HFFc6 (cell line): ENCODE measurements at regions not wholly inside any gene's neighbourhood (a gene's known extent, or its start where the extent isn't known, plus 50 kb on each side); places are given as distances from the start of the nearest gene placed in this dataset.
A peak's percentile ranks its signal among the peaks of the same experiment; 100 is the strongest.
"Not testable (repeated sequence)": the region's sequence is repeated elsewhere in the genome, so short reads cannot be mapped to it uniquely, and the experiment has no call there.

Source experiments
- DNase-seq: peaks from one replicate; pipeline ENCODE4 v3.0.0-alpha.2; 2018
- H3K27ac Mint-ChIP-seq: 2 replicates; pipeline ENCODE4 v1.8.0; 2020; ENCODE audit warnings: mild to moderate bottlenecking, mixed read lengths
- H3K27me3 Mint-ChIP-seq: 2 replicates; pipeline ENCODE4 v1.8.0; 2021; ENCODE audit warnings: mild to moderate bottlenecking, moderate library complexity, mixed read lengths; ENCODE audit not compliant: insufficient read depth
- H3K36me3 Mint-ChIP-seq: 2 replicates; pipeline ENCODE4 v1.8.0; 2021; ENCODE audit warnings: low read depth, mixed read lengths
- H3K4me1 Mint-ChIP-seq: 2 replicates; pipeline ENCODE4 v1.8.0; 2020; ENCODE audit warnings: low read depth, mixed read lengths
- H3K4me3 Mint-ChIP-seq: 2 replicates; pipeline ENCODE4 v1.8.0; 2020; ENCODE audit warnings: mild to moderate bottlenecking, moderate library complexity, mixed read lengths
- H3K9me3 Mint-ChIP-seq: 2 replicates; pipeline ENCODE4 v1.8.0; 2020; ENCODE audit warnings: mild to moderate bottlenecking, mixed read lengths
- TF ChIP-seq, protein P1 (sequence below): fragments of 200-600 bp; sonication (generic); IDR thresholded peaks from 2 replicates; pipeline ENCODE4 v1.5.0; 2021; ENCODE audit warnings: antibody characterized with exemption, mild to moderate bottlenecking

GRCh38 chr4:9691238-9692065 is 90.0 kb upstream of the DRD5 start:
- no peaks in the 10 kb centered on the region for H3K36me3 Mint-ChIP-seq
- TF ChIP-seq, protein P1, sequence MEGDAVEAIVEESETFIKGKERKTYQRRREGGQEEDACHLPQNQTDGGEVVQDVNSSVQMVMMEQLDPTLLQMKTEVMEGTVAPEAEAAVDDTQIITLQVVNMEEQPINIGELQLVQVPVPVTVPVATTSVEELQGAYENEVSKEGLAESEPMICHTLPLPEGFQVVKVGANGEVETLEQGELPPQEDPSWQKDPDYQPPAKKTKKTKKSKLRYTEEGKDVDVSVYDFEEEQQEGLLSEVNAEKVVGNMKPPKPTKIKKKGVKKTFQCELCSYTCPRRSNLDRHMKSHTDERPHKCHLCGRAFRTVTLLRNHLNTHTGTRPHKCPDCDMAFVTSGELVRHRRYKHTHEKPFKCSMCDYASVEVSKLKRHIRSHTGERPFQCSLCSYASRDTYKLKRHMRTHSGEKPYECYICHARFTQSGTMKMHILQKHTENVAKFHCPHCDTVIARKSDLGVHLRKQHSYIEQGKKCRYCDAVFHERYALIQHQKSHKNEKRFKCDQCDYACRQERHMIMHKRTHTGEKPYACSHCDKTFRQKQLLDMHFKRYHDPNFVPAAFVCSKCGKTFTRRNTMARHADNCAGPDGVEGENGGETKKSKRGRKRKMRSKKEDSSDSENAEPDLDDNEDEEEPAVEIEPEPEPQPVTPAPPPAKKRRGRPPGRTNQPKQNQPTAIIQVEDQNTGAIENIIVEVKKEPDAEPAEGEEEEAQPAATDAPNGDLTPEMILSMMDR, result no peak
- peaks cover 16% of the 10 kb centered on the region for H3K9me3 Mint-ChIP-seq

GRCh38 chr4:9692791-9693491 is 88.5 kb upstream of the DRD5 start:
- H3K27me3 Mint-ChIP-seq, H3K36me3 Mint-ChIP-seq, H3K4me1 Mint-ChIP-seq, H3K27ac Mint-ChIP-seq, DNase-seq, H3K4me3 Mint-ChIP-seq: not testable (repeated sequence)
- peaks cover 17% of the 10 kb centered on the region for H3K9me3 Mint-ChIP-seq

More at GRCh38 chr4:9691238-9692065, 90.0 kb upstream of the DRD5 start:
- Mint-ChIP-seq H3K4me3 (peak overlapping the region; percentile 16; the same call in 1 of the 2 replicates), H3K27ac (no peak overlapping the region), H3K4me1 (no peaks in the 10 kb centered on the region), H3K27me3 (peaks cover 9% of the 10 kb centered on the region)
- DNase-seq, result no peak

DNA sequence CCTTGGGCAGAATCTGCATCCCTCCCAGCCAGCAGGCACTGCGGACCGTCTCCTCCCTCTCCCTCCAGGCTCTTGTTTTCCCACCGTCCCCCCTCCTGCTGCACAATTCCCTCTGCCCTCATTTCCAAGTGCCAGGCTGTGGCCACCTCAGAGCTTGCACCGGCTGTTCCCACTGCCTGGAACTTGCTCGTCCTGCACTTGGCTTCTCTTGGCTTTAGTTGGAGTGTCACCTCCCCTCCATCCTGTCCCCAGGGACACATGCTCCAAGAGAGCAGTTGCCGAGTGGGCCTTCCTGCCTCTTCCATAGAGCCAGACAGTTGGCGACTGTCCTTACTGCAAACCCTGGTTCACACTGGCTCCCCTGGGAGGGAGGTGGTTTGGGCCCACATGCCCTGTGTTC is 87.0 kb upstream of the DRD5 start:
- not testable (repeated sequence) for H3K27me3 Mint-ChIP-seq, H3K4me1 Mint-ChIP-seq, H3K36me3 Mint-ChIP-seq, H3K4me3 Mint-ChIP-seq, H3K27ac Mint-ChIP-seq, DNase-seq
- peaks cover 19% of the 10 kb centered on the region for H3K9me3 Mint-ChIP-seq

GRCh38 chr4:9695994-9696393 is 85.4 kb upstream of the DRD5 start:
- not testable (repeated sequence) for DNase-seq, H3K4me3 Mint-ChIP-seq, H3K4me1 Mint-ChIP-seq, H3K27ac Mint-ChIP-seq, H3K27me3 Mint-ChIP-seq, H3K36me3 Mint-ChIP-seq
- TF ChIP-seq, protein P1, result peak; percentile 31; the same call in 1 of the 2 replicates
- peaks cover 14% of the 10 kb centered on the region for H3K9me3 Mint-ChIP-seq

GRCh38 chr4:9696561-9696960 is 84.9 kb upstream of the DRD5 start:
- not testable (repeated sequence) for DNase-seq, H3K36me3 Mint-ChIP-seq, H3K27ac Mint-ChIP-seq, H3K4me1 Mint-ChIP-seq, H3K4me3 Mint-ChIP-seq, H3K27me3 Mint-ChIP-seq
- peaks cover 14% of the 10 kb centered on the region for H3K9me3 Mint-ChIP-seq

DNA sequence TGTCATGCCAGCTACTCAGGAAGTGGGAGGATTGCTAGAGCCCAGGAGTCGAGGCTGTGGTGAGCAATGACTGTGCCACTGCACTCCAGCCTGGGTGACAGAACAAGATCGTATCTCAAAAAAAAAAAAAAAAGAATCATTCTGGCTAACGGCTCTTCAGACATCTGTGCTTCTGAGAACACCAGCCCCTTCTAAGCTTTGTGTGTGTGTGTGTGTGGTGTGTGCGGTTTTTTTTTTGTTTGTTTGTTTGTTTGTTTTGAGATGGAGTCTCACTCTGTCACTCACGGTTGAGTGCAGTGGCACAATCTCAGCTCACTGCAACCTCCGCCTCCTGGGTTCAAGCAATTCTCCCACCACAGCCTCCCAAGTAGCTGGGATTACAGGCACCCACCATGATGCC is 79.4 kb upstream of the DRD5 start:
- not testable (repeated sequence) for H3K27ac Mint-ChIP-seq, DNase-seq, H3K4me1 Mint-ChIP-seq, H3K36me3 Mint-ChIP-seq, H3K27me3 Mint-ChIP-seq, H3K4me3 Mint-ChIP-seq
- peaks cover 17% of the 10 kb centered on the region; the same call in 1 of the 2 replicates for H3K9me3 Mint-ChIP-seq

DNA sequence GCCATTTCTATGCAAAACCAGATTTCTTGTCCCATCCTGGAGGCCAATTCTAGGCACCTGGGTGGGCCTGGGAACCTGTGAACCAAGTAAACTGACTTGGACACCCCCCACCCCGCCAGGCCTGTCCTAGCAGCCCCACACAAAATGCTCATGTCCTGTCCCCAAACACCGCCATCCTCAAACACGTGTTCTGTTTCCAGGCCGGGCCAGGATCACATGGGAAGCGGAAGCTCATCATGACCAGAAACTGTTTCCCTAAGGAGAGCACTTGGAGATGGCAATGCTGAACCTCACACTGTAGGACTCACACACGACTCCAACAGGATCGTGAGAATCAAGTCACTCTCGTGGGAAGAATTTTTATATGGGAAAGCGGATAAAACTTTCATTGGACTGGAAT is 78.7 kb upstream of the DRD5 start:
- not testable (repeated sequence) for H3K4me1 Mint-ChIP-seq, H3K27me3 Mint-ChIP-seq, DNase-seq, H3K36me3 Mint-ChIP-seq, H3K27ac Mint-ChIP-seq, H3K4me3 Mint-ChIP-seq
- peaks cover 15% of the 10 kb centered on the region; the same call in 1 of the 2 replicates for H3K9me3 Mint-ChIP-seq

DNA sequence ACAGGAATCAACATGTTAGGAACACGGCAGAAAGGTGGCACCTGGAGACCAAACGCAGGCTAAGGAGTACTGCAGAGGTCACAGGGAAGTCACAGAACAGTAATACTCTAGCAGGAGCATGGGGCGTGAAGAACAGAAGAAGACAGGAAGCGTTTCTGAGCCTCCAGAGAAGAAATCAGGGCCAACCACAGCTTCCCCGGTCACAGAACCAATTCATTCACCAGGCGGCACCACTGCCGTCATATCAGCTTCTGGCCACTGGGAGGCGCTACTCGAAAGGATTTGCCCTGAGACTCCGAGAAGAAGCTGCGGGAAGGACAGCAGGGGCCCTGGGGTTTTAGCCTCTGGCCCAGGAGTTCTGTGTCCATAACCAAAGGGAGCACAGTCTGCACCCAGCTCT is 78.0 kb upstream of the DRD5 start:
- no peak overlapping the region for H3K4me3 Mint-ChIP-seq
- no peaks in the 10 kb centered on the region for H3K36me3 Mint-ChIP-seq
- H3K27ac Mint-ChIP-seq, result no peak overlapping the region
- DNase-seq, result no peak
- peaks cover 2% of the 10 kb centered on the region for H3K27me3 Mint-ChIP-seq
- TF ChIP-seq, protein P1, result peak; percentile 71
- H3K4me1 Mint-ChIP-seq, result no peaks in the 10 kb centered on the region
- peaks cover 14% of the 10 kb centered on the region for H3K9me3 Mint-ChIP-seq

GRCh38 chr4:9704126-9704525 is 77.3 kb upstream of the DRD5 start:
- not testable (repeated sequence) for H3K27me3 Mint-ChIP-seq, DNase-seq, H3K36me3 Mint-ChIP-seq, H3K4me3 Mint-ChIP-seq, H3K27ac Mint-ChIP-seq, H3K4me1 Mint-ChIP-seq
- H3K9me3 Mint-ChIP-seq, result peaks cover 19% of the 10 kb centered on the region
